Transverse colon (tissue), 3 donors: ENCODE measurements at regions not wholly inside any gene's neighbourhood (a gene's known extent, or its start where the extent isn't known, plus 50 kb on each side); places are given as distances from the start of the nearest gene placed in this dataset.
"Not testable (repeated sequence)": the region's sequence is repeated elsewhere in the genome, so short reads cannot be mapped to it uniquely, and the experiment has no call there.

Source experiments
- CTCF ChIP-seq, 5 experiments: fragments of 200-600 bp in 3 of 5; fragments of 450-650 bp in 2 of 5; sonication (generic) in 3 of 5; IDR thresholded peaks; 1 replicate in 2 of 5; 2 replicates in 3 of 5; pipeline ENCODE4 v1.5.1; 2016 to 2017; ENCODE audit warnings: antibody characterized with exemption in 5 of 5, inconsistent platforms in 3 of 5, mild to moderate bottlenecking in 2 of 5, moderate library complexity in 1 of 5
- POLR2A ChIP-seq: fragments of 450-650 bp; IDR thresholded peaks from one replicate; pipeline ENCODE4 v1.6.1; 2016; ENCODE audit warnings: antibody characterized with exemption, mild to moderate bottlenecking, moderate library complexity

GRCh38 chr22:16352637-16353036, 240.0 kb downstream of the CCT8L2 start:
- TF ChIP-seq CTCF (IDR thresholded peaks at IDR 0.05); POLR2A: not testable (repeated sequence)
